Loucy (cell line): ENCODE measurements at regions not wholly inside any gene's neighbourhood (a gene's known extent, or its start where the extent isn't known, plus 50 kb on each side); places are given as distances from the start of the nearest gene placed in this dataset.

ENCODE experiments used
- H2AFZ ChIP-seq: fragments of 200-600 bp; sonication (generic); 2 replicates; pipeline ENCODE4 v1.6.0; 2016; ENCODE audit warnings: antibody characterized with exemption, mild to moderate bottlenecking, low read length, moderate library complexity
- H3F3A ChIP-seq: fragments of 200-600 bp; 2 replicates; pipeline ENCODE4 v1.6.0; 2016; ENCODE audit warnings: antibody characterized with exemption, low read depth, mild to moderate bottlenecking
- H3K27me3 ChIP-seq: fragments of 200-600 bp; sonication (generic); 2 replicates; pipeline ENCODE4 v1.6.1; 2014; ENCODE audit warnings: low read length, mild to moderate bottlenecking; ENCODE audit not compliant: insufficient read depth, poor library complexity, severe bottlenecking
- H3K36me3 ChIP-seq: fragments of 200-600 bp; sonication (generic); 2 replicates; pipeline ENCODE4 v1.6.1; 2016; ENCODE audit warnings: low read length; ENCODE audit not compliant: insufficient read depth
- H3K4me1 ChIP-seq: fragments of 200-600 bp; sonication (generic); 2 replicates; pipeline ENCODE4 v1.5.1; 2014; ENCODE audit warnings: low read length, mild to moderate bottlenecking; ENCODE audit not compliant: insufficient read depth, poor library complexity, severe bottlenecking
- H3K4me2 ChIP-seq: fragments of 200-600 bp; sonication (generic); 2 replicates; pipeline ENCODE4 v1.6.0; 2014; ENCODE audit warnings: antibody characterized with exemption, low read length, low read depth, mild to moderate bottlenecking; ENCODE audit not compliant: poor library complexity, severe bottlenecking
- H3K4me3 ChIP-seq: fragments of 200-600 bp; sonication (generic); 2 replicates; pipeline ENCODE4 v1.5.1; 2014; ENCODE audit warnings: low read length, mild to moderate bottlenecking, mixed read lengths; ENCODE audit not compliant: poor library complexity, severe bottlenecking
- H3K79me2 ChIP-seq: fragments of 200-600 bp; sonication (generic); 2 replicates; pipeline ENCODE4 v1.6.1; 2014; ENCODE audit warnings: low read length; ENCODE audit not compliant: insufficient read depth
- H3K9ac ChIP-seq: fragments of 200-600 bp; sonication (generic); 2 replicates; pipeline ENCODE4 v1.6.0; 2014; ENCODE audit warnings: mild to moderate bottlenecking, low read depth, low read length, moderate library complexity; ENCODE audit not compliant: poor library complexity, severe bottlenecking
- H3K9me2 ChIP-seq: fragments of 200-600 bp; sonication (generic); replicated peaks from 2 replicates; pipeline ENCODE4 v1.6.1; 2016; ENCODE audit warnings: low read depth, low read length, mixed read lengths
- H3K9me3 ChIP-seq: fragments of 200-600 bp; sonication (generic); 2 replicates; pipeline ENCODE4 v1.6.1; 2014; ENCODE audit warnings: mild to moderate bottlenecking, antibody characterized with exemption, low read length, low read depth; ENCODE audit not compliant: insufficient read depth
- H4K20me1 ChIP-seq: fragments of 200-600 bp; sonication (generic); 2 replicates; pipeline ENCODE4 v1.6.0; 2014; ENCODE audit warnings: antibody characterized with exemption, low read length, mild to moderate bottlenecking; ENCODE audit not compliant: insufficient read depth, poor library complexity, severe bottlenecking
- EZH2phosphoT487 ChIP-seq: fragments of 200-600 bp; IDR thresholded peaks from 2 replicates; pipeline ENCODE4 v1.6.1; 2018; ENCODE audit warnings: antibody characterized with exemption, mild to moderate bottlenecking, moderate library complexity, borderline replicate concordance
- TF ChIP-seq, protein P1 (sequence below): fragments of 200-600 bp; sonication (generic); conservative IDR thresholded peaks from 2 replicates; pipeline ENCODE4 v1.5.1; 2014; ENCODE audit warnings: mild to moderate bottlenecking, antibody characterized with exemption, low read length

DNA sequence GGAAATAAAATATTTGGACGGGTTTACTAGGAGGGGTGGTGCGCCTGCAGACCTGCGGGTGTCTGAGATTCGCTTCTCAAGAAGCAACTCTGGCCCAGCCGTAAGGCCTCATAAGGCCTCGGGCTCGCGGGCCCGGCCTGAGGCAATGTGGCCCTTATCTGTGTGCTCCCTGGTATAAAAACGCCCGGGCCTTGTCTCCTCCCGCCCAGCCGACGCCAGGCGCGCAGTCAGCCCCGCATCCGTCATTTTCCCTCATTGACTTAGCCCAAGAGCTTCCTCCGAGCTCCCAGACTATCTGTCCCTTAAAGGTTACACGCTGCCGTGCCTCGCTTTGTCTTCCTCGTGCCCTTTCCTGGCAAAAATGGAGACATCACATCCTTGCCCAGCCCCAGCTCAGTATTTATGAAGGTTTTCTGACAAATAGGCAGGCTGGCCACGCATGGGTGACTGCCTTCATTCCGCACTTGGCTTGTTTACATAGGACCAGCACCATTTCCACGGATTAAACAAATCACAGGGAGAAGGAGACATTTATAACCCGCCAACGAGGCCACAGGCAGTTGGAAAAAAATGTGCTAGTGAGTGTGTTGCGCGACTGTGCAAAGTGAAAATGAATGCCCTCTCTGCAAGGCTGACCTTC lies 74.5 kb upstream of the TBCA start:
- Histone ChIP-seq H3K9me3 (no peaks in the 10 kb centered on the region), H3K36me3 (no peaks in the 10 kb centered on the region), H4K20me1 (no peaks in the 10 kb centered on the region), H3F3A (no peaks in the 10 kb centered on the region), H3K79me2 (no peaks in the 10 kb centered on the region), H3K9ac (no peak overlapping the region), H3K4me1 (peaks cover 14% of the 10 kb centered on the region), H3K27me3 (no peaks in the 10 kb centered on the region), H3K4me2 (no peak overlapping the region), H3K9me2 (no peaks in the 10 kb centered on the region), H3K4me3 (no peak overlapping the region), H2AFZ (no peak overlapping the region)
- no peak for TF ChIP-seq EZH2phosphoT487
- TF ChIP-seq, protein P1, sequence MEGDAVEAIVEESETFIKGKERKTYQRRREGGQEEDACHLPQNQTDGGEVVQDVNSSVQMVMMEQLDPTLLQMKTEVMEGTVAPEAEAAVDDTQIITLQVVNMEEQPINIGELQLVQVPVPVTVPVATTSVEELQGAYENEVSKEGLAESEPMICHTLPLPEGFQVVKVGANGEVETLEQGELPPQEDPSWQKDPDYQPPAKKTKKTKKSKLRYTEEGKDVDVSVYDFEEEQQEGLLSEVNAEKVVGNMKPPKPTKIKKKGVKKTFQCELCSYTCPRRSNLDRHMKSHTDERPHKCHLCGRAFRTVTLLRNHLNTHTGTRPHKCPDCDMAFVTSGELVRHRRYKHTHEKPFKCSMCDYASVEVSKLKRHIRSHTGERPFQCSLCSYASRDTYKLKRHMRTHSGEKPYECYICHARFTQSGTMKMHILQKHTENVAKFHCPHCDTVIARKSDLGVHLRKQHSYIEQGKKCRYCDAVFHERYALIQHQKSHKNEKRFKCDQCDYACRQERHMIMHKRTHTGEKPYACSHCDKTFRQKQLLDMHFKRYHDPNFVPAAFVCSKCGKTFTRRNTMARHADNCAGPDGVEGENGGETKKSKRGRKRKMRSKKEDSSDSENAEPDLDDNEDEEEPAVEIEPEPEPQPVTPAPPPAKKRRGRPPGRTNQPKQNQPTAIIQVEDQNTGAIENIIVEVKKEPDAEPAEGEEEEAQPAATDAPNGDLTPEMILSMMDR = no peak

DNA sequence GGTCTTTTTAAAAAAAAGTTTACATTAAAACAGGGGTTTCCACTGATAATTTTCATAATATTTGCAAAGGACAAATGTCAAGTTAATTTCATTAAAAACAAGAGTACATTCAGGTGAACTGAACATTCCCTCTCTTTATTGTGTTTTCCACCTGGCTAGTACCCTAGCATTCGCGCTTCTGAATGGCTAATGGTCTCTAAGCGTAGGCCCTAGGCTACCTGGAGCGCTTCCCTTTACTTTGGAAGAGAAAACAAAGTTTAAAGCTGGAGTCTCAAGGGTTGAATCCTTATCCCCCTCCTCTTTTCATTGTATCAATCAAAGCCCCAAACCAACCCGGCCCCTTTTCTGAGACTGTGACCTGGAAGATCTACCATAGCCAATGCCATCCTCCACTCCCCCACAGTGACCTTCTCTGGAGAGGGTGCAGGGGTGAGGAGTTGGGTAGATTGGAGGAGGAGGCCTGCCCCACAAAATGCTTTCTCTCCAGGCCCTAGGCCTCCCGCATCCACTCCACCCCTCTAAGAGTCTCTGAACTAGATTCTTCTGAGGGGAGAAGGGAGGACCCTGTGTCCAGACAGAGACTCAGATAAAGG lies 73.3 kb upstream of the TBCA start:
- no peak overlapping the region for H3K9ac ChIP-seq
- H3K79me2 ChIP-seq = no peaks in the 10 kb centered on the region
- H3K4me2 ChIP-seq = no peak overlapping the region
- H3F3A ChIP-seq = no peaks in the 10 kb centered on the region
- TF ChIP-seq EZH2phosphoT487 = no peak
- TF ChIP-seq, protein P1 = no peak
- no peaks in the 10 kb centered on the region for H3K9me2 ChIP-seq
- no peaks in the 10 kb centered on the region for H3K27me3 ChIP-seq
- no peaks in the 10 kb centered on the region for H3K9me3 ChIP-seq
- H3K4me3 ChIP-seq = no peak overlapping the region
- no peaks in the 10 kb centered on the region for H4K20me1 ChIP-seq
- no peaks in the 10 kb centered on the region for H3K36me3 ChIP-seq
- no peak overlapping the region for H2AFZ ChIP-seq
- peaks cover 14% of the 10 kb centered on the region for H3K4me1 ChIP-seq

DNA sequence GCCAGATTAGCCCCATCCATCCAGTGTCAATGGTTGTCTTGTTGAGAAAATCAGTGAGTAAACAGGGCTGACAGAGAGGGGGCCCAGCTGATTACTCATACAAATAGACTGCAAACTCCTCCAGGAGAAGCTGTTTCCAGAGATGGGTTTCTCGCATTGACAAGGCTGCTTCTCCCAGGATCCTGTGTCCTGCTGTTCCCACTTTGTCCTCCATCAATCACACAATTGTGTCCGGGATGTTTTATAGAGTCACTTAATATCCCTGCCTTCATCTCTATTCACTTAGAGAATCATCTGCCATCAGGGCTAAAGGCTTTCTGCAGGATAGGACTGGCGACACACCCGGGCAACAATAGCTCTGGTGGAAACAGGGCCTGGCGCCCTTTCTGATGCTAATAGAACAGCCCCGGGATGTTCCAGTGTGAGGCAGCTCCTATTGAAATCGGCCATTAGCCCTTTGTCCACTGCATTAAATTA lies 71.7 kb upstream of the TBCA start:
- peaks cover 6% of the 10 kb centered on the region for H3K4me1 ChIP-seq

More for the DNA sequence above, 71.7 kb upstream of the TBCA start:
- H3K4me2 ChIP-seq = no peak overlapping the region
- no peak overlapping the region for H3K4me3 ChIP-seq
- no peaks in the 10 kb centered on the region for H3K9me3 ChIP-seq
- H3F3A ChIP-seq = no peaks in the 10 kb centered on the region
- no peaks in the 10 kb centered on the region for H3K36me3 ChIP-seq
- H2AFZ ChIP-seq = no peak overlapping the region
- no peak for TF ChIP-seq EZH2phosphoT487
- TF ChIP-seq, protein P1 = no peak
- no peaks in the 10 kb centered on the region for H3K27me3 ChIP-seq
- H3K79me2 ChIP-seq = no peaks in the 10 kb centered on the region
- H3K9ac ChIP-seq = no peak overlapping the region
- H3K9me2 ChIP-seq = no peaks in the 10 kb centered on the region
- no peaks in the 10 kb centered on the region for H4K20me1 ChIP-seq
